Activated naive CD8-positive, alpha-beta T cell treated with anti-CD3 and anti-CD28 coated beads for 36 hours (primary cell): ENCODE measurements at regions not wholly inside any gene's neighbourhood (a gene's known extent, or its start where the extent isn't known, plus 50 kb on each side); places are given as distances from the start of the nearest gene placed in this dataset.

Experiments used
- DNase-seq: peaks from one replicate; pipeline ENCODE4 v3.0.0; 2021
- H3K27ac Mint-ChIP-seq: one replicate; pipeline ENCODE4 v1.8.0; 2022; ENCODE audit warnings: mild to moderate bottlenecking, moderate library complexity, mixed read lengths
- H3K27me3 Mint-ChIP-seq: one replicate; pipeline ENCODE4 v1.8.0; 2022; ENCODE audit warnings: mild to moderate bottlenecking, mixed read lengths
- H3K36me3 Mint-ChIP-seq: one replicate; pipeline ENCODE4 v1.8.0; 2021; ENCODE audit warnings: mild to moderate bottlenecking, mixed read lengths
- H3K4me1 Mint-ChIP-seq: one replicate; pipeline ENCODE4 v1.8.0; 2021; ENCODE audit warnings: mixed read lengths
- H3K4me3 Mint-ChIP-seq: one replicate; pipeline ENCODE4 v1.8.0; 2022; ENCODE audit warnings: mild to moderate bottlenecking, moderate library complexity, mixed read lengths
- H3K9me3 Mint-ChIP-seq: one replicate; pipeline ENCODE4 v1.8.0; 2022; ENCODE audit warnings: mixed read lengths

- Mint-ChIP-seq H3K4me1 (no peaks in the 10 kb centered on the region), H3K4me3 (no peak overlapping the region), H3K9me3 (no peaks in the 10 kb centered on the region), H3K27me3 (no peaks in the 10 kb centered on the region), H3K27ac (no peak overlapping the region), H3K36me3 (no peaks in the 10 kb centered on the region)
- DNase-seq: no peak
Observed at GRCh38 chr5:107263387-107264018, 407.2 kb downstream of the EFNA5 start.

GRCh38 chr5:107257885-107258520 lies 412.7 kb downstream of the EFNA5 start:
- H3K36me3 Mint-ChIP-seq: no peaks in the 10 kb centered on the region
- H3K27ac Mint-ChIP-seq: no peak overlapping the region
- DNase-seq: no peak
- H3K27me3 Mint-ChIP-seq: no peaks in the 10 kb centered on the region
- peaks cover 2% of the 10 kb centered on the region for H3K9me3 Mint-ChIP-seq
- H3K4me1 Mint-ChIP-seq: no peaks in the 10 kb centered on the region
- no peak overlapping the region for H3K4me3 Mint-ChIP-seq

- Mint-ChIP-seq H3K4me1 (no peaks in the 10 kb centered on the region), H3K27me3 (no peaks in the 10 kb centered on the region)
Observed at GRCh38 chr5:107254902-107255234, 415.9 kb downstream of the EFNA5 start.

GRCh38 chr5:107254214-107254901 lies 416.4 kb downstream of the EFNA5 start:
- DNase-seq: no peak
- Mint-ChIP-seq H3K27ac (no peak overlapping the region), H3K36me3 (no peaks in the 10 kb centered on the region), H3K4me3 (no peak overlapping the region), H3K9me3 (peaks cover 2% of the 10 kb centered on the region), H3K4me1 (no peaks in the 10 kb centered on the region), H3K27me3 (no peaks in the 10 kb centered on the region)

More at GRCh38 chr5:107254902-107255234, 415.9 kb downstream of the EFNA5 start:
- H3K4me3 Mint-ChIP-seq: no peak overlapping the region
- no peaks in the 10 kb centered on the region for H3K36me3 Mint-ChIP-seq
- H3K27ac Mint-ChIP-seq: no peak overlapping the region
- DNase-seq: no peak
- peaks cover 2% of the 10 kb centered on the region for H3K9me3 Mint-ChIP-seq

GRCh38 chr5:107253246-107253645 lies 417.5 kb downstream of the EFNA5 start:
- peaks cover 4% of the 10 kb centered on the region for H3K27me3 Mint-ChIP-seq
- DNase-seq: no peak
- H3K27ac Mint-ChIP-seq: no peak overlapping the region
- H3K9me3 Mint-ChIP-seq: peaks cover 2% of the 10 kb centered on the region
- H3K4me3 Mint-ChIP-seq: no peak overlapping the region
- H3K36me3 Mint-ChIP-seq: no peaks in the 10 kb centered on the region
- no peaks in the 10 kb centered on the region for H3K4me1 Mint-ChIP-seq

- Mint-ChIP-seq H3K36me3 (no peaks in the 10 kb centered on the region), H3K4me3 (no peak overlapping the region), H3K4me1 (no peaks in the 10 kb centered on the region), H3K9me3 (peaks cover 2% of the 10 kb centered on the region), H3K27me3 (peaks cover 5% of the 10 kb centered on the region), H3K27ac (no peak overlapping the region)
- DNase-seq: no peak
Observed at GRCh38 chr5:107251151-107251550, 419.6 kb downstream of the EFNA5 start.

- Mint-ChIP-seq H3K27ac (no peak overlapping the region), H3K4me3 (no peak overlapping the region), H3K36me3 (no peaks in the 10 kb centered on the region), H3K9me3 (no peaks in the 10 kb centered on the region), H3K27me3 (peaks cover 5% of the 10 kb centered on the region), H3K4me1 (no peaks in the 10 kb centered on the region)
- DNase-seq: peak; percentile 17
Observed at GRCh38 chr5:107248066-107248695, 422.6 kb downstream of the EFNA5 start.

- no peak for DNase-seq
- Mint-ChIP-seq H3K27ac (no peak overlapping the region), H3K4me1 (no peaks in the 10 kb centered on the region), H3K9me3 (no peaks in the 10 kb centered on the region), H3K27me3 (peaks cover 5% of the 10 kb centered on the region), H3K36me3 (no peaks in the 10 kb centered on the region), H3K4me3 (no peak overlapping the region)
Observed at GRCh38 chr5:107247427-107247826, 423.3 kb downstream of the EFNA5 start.

GRCh38 chr5:107243220-107243579 lies 427.5 kb downstream of the EFNA5 start:
- H3K27me3 Mint-ChIP-seq: peaks cover under 1% of the 10 kb centered on the region
- H3K9me3 Mint-ChIP-seq: no peaks in the 10 kb centered on the region
- H3K4me3 Mint-ChIP-seq: no peak overlapping the region
- no peaks in the 10 kb centered on the region for H3K36me3 Mint-ChIP-seq
- H3K4me1 Mint-ChIP-seq: no peaks in the 10 kb centered on the region
- DNase-seq: no peak
- H3K27ac Mint-ChIP-seq: no peak overlapping the region

- Mint-ChIP-seq H3K4me1 (no peaks in the 10 kb centered on the region), H3K27me3 (no peaks in the 10 kb centered on the region), H3K9me3 (no peaks in the 10 kb centered on the region), H3K4me3 (no peak overlapping the region), H3K27ac (no peak overlapping the region), H3K36me3 (no peaks in the 10 kb centered on the region)
- DNase-seq: no peak
Observed at GRCh38 chr5:107242411-107243219, 428.1 kb downstream of the EFNA5 start.

- no peaks in the 10 kb centered on the region for H3K27me3 Mint-ChIP-seq
- no peak for DNase-seq
- no peak overlapping the region for H3K4me3 Mint-ChIP-seq
- H3K4me1 Mint-ChIP-seq: no peaks in the 10 kb centered on the region
- no peaks in the 10 kb centered on the region for H3K9me3 Mint-ChIP-seq
- H3K27ac Mint-ChIP-seq: no peak overlapping the region
- H3K36me3 Mint-ChIP-seq: no peaks in the 10 kb centered on the region
Observed at GRCh38 chr5:107241841-107242240, 428.9 kb downstream of the EFNA5 start.

- no peak for DNase-seq
- Mint-ChIP-seq H3K9me3 (no peaks in the 10 kb centered on the region), H3K4me1 (no peaks in the 10 kb centered on the region), H3K27ac (no peak overlapping the region), H3K4me3 (no peak overlapping the region), H3K36me3 (no peaks in the 10 kb centered on the region), H3K27me3 (no peaks in the 10 kb centered on the region)
Observed at GRCh38 chr5:107235167-107235566, 435.6 kb downstream of the EFNA5 start.

GRCh38 chr5:107232788-107233187 lies 437.9 kb downstream of the EFNA5 start:
- H3K36me3 Mint-ChIP-seq: no peaks in the 10 kb centered on the region
- no peak overlapping the region for H3K4me3 Mint-ChIP-seq
- H3K27me3 Mint-ChIP-seq: no peaks in the 10 kb centered on the region
- no peak overlapping the region for H3K27ac Mint-ChIP-seq
- H3K4me1 Mint-ChIP-seq: no peaks in the 10 kb centered on the region
- DNase-seq: no peak
- no peaks in the 10 kb centered on the region for H3K9me3 Mint-ChIP-seq

- Mint-ChIP-seq H3K27ac (no peak overlapping the region), H3K4me3 (no peak overlapping the region), H3K4me1 (no peaks in the 10 kb centered on the region), H3K9me3 (no peaks in the 10 kb centered on the region), H3K27me3 (no peaks in the 10 kb centered on the region), H3K36me3 (no peaks in the 10 kb centered on the region)
- no peak for DNase-seq
Observed at GRCh38 chr5:107232293-107232692, 438.4 kb downstream of the EFNA5 start.

- Mint-ChIP-seq H3K27me3 (no peaks in the 10 kb centered on the region), H3K4me1 (no peaks in the 10 kb centered on the region)
Observed at GRCh38 chr5:107231191-107231590, 439.5 kb downstream of the EFNA5 start.

More at GRCh38 chr5:107231191-107231590, 439.5 kb downstream of the EFNA5 start:
- no peak for DNase-seq
- no peak overlapping the region for H3K27ac Mint-ChIP-seq
- H3K36me3 Mint-ChIP-seq: no peaks in the 10 kb centered on the region
- no peak overlapping the region for H3K4me3 Mint-ChIP-seq
- H3K9me3 Mint-ChIP-seq: no peaks in the 10 kb centered on the region
